ENCODE measurements at regions not wholly inside any gene's neighbourhood (a gene's known extent, or its start where the extent isn't known, plus 50 kb on each side); places are given as distances from the start of the nearest gene placed in this dataset.
"Not testable (repeated sequence)": the region's sequence is repeated elsewhere in the genome, so short reads cannot be mapped to it uniquely, and the experiment has no call there.

DNA sequence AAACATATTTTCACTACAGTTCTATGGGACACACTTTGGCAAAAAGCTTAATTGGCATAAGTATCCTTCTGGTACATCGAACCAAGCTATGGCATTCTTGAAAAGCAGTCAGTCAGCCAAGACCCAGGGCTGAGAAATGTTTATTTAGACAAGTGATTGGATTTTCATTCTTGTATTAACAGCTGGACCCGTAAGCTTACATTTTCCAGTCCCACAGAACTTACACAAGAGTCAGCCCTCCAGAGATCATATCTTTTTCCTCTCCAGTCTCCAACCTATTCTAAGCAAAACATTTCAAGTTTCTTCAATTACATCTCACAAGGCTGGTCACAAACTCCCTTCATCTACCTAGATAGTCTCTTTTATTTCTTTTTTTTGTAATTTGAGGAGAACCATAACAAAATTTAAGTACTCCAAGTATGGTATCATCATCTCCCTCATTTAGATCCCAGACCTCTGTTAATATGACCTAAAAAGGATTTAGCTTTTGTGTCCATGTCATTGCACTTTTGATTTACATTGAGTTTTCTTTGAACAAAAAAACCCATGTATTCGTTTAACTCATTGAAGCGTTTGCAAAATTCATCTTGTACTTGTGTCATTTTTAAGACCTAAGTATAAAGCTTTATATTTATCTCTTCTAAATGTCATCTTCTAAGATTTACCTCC is 67.9 kb upstream of the GRK3 start:
- no peak overlapping the region for H3K4me3 ChIP-seq (ENCODE audit: low read length)
- DNase-seq (ENCODE audit: low read depth), result no peak
- TF ChIP-seq, protein P1, sequence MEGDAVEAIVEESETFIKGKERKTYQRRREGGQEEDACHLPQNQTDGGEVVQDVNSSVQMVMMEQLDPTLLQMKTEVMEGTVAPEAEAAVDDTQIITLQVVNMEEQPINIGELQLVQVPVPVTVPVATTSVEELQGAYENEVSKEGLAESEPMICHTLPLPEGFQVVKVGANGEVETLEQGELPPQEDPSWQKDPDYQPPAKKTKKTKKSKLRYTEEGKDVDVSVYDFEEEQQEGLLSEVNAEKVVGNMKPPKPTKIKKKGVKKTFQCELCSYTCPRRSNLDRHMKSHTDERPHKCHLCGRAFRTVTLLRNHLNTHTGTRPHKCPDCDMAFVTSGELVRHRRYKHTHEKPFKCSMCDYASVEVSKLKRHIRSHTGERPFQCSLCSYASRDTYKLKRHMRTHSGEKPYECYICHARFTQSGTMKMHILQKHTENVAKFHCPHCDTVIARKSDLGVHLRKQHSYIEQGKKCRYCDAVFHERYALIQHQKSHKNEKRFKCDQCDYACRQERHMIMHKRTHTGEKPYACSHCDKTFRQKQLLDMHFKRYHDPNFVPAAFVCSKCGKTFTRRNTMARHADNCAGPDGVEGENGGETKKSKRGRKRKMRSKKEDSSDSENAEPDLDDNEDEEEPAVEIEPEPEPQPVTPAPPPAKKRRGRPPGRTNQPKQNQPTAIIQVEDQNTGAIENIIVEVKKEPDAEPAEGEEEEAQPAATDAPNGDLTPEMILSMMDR (IDR thresholded peaks at IDR 0.05; ENCODE audit: insufficient read depth, low read depth, low read length, missing control alignments), result no peak

DNA sequence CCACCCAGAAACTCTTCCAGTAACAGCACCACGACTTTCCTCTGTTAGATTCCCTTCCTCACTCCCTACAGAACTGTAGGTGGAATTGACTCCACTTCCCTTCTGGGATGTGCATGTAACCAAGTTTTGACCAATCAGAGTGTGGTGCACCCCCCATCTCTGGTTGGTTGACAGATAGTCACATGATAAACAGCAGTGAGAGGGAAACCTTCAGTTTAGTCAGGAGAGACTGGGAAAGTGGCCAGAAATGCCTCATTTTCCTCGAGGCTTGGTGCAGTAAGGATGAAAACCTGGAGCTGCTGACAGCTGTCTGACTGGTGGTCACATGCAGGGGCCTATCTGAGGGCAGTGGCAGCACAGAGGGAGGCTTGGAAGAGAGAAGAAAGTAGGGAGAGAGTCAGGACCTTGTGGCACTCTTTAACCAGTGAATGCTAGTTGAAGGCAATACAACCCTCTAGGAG is 67.3 kb upstream of the GRK3 start:
- DNase-seq (ENCODE audit: low read depth), result peak; percentile 14
- H3K4me3 ChIP-seq (ENCODE audit: low read length), result no peak overlapping the region
- TF ChIP-seq, protein P1 (IDR thresholded peaks at IDR 0.05; ENCODE audit: insufficient read depth, low read depth, low read length, missing control alignments), result no peak

DNA sequence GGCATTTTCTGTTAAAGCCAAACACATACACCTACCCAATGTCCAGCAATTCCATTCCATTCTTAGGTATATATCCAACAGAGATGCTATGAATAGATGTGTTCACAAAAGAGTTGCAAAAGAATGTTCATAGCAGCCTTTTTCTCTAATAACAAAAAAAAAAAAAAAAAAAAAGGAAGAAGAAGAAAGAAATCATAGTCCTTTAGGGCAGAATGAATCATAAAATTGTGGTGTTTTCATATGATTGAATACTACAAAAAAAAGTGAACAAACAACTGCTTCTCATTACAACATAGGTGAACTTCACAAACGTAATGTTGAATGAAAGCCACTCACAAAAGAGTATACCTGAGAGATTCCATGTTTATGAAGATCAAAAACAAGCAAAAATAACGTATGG is 66.8 kb upstream of the GRK3 start:
- DNase-seq (ENCODE audit: low read depth), result no peak
- H3K4me3 ChIP-seq (ENCODE audit: low read length), result no peak overlapping the region
- TF ChIP-seq, protein P1 (IDR thresholded peaks at IDR 0.05; ENCODE audit: insufficient read depth, low read depth, low read length, missing control alignments), result no peak

DNA sequence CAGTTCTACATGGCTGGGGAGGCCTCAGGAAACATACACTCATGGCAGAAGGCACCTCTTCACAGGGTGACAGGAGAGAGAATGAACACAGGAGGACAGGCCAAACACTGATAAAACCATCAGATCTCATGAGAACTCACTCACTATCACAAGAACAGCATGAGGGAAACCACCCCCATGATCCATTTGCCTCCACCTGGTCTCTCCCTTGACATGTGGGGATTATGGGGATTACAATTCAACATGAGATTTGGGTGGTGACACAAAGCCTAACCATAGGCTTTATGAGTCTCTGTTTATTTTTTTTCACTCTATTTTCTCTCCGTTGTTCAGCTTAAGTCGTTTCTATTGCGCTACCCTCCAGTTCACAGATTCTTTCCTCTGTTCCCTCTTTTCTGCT is 63.8 kb upstream of the GRK3 start:
- not testable (repeated sequence) for H3K4me3 ChIP-seq (ENCODE audit: low read length); DNase-seq (ENCODE audit: low read depth)

DNA sequence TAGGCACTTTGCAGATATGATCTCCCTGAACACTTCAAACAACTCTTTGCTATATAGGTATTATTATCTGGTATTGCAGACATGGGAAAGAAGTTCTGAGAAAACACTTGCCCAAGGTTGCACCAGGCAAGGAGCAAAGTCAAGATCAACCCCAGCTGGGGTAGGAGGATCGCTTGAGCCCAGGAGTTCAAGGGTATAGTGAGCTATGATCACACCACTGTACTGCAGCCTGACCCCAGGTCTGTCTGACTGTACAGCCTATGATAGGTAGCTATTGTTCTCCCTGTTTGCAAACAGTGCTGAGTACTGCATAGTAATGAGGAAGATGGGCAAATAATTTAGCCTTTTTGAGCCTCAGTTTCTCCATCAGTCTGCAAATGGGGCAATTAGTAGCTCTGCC is 60.5 kb upstream of the GRK3 start:
- not testable (repeated sequence) for DNase-seq (ENCODE audit: low read depth); H3K4me3 ChIP-seq (ENCODE audit: low read length)

DNA sequence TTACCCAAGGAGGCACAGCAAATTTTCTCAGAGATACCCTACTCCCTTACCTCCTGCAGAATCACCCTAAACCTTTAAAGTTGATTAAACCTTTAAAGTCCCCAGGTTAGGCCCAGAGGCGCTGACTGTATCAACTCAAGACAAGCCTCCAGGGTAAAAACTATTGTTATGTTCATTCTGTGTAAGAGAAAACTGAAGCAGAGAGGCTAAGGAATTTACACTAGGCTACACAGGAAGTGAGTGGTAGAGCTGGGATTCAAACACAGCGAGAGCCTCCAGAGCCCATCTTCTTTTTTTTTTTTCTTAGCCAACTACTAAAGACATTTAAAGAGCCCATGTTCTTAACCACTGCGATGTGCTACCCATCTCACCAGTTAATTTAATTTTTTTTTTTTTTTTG is 56.3 kb upstream of the GRK3 start:
- TF ChIP-seq, protein P1 (IDR thresholded peaks at IDR 0.05; ENCODE audit: insufficient read depth, low read depth, low read length, missing control alignments), result no peak
- DNase-seq (ENCODE audit: low read depth), result no peak
- H3K4me3 ChIP-seq (ENCODE audit: low read length), result no peak overlapping the region

DNA sequence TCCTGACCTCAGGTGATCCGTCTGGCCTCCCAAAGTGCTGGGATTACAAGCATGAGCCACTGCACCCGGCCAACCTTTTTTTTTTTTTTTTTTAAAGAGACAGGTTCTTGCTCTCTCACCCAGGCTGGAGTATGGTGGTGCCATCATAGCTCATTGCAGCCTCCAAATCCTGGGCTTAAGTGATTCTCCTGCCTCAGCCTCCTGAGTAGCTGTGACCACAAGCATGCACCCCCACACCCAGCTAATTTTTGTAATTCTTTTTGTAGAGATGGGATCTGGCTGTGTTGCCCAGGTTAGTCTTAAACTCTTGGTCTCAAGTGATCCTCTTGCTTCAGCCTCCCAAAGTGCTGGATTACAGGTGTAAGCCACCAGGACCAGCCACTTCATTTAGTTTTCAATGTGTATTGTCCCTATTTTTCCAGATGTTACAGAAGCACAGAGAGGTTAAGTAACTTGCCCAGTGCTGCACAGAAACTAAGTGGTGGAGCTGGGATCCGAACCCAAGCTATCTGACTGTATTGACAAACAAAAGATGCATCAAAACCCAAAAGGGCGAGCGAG is 55.6 kb upstream of the GRK3 start:
- no peak for DNase-seq (ENCODE audit: low read depth)
- no peak overlapping the region for H3K4me3 ChIP-seq (ENCODE audit: low read length)
- TF ChIP-seq, protein P1 (IDR thresholded peaks at IDR 0.05; ENCODE audit: insufficient read depth, low read depth, low read length, missing control alignments), result no peak

DNA sequence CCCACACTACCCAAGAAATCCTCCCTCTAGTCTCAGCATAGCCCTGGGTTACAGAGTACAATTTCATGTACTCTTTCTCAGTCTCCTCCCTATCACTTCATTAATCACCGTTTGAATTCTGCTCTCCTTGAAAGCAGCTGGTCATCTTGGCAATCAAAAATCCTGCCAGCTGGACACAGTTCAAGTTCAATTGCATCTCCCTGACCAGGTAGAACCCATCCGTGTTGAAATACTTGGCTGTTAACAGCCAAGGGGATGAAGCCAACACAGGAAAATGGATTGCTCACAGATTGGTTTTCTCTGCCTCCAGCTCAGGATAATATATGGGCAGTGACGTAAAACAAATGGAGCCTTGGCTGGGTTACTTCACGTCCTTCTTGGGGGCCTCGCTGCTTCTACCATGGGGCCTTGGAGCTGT is 55.1 kb upstream of the GRK3 start:
- TF ChIP-seq, protein P1 (IDR thresholded peaks at IDR 0.05; ENCODE audit: insufficient read depth, low read depth, low read length, missing control alignments), result no peak
- H3K4me3 ChIP-seq (ENCODE audit: low read length), result no peak overlapping the region
- peak; percentile 59 for DNase-seq (ENCODE audit: low read depth)

All from epithelial cell of esophagus (primary cell).